HG03432 (cell line): ENCODE measurements at regions not wholly inside any gene's neighbourhood (a gene's known extent, or its start where the extent isn't known, plus 50 kb on each side); places are given as distances from the start of the nearest gene placed in this dataset.

Experiments
- ATAC-seq: cut with Tn5 transposase; IDR thresholded peaks from one replicate; pipeline ENCODE4 v1.9.1; 2021; ENCODE audit warnings: mild to moderate bottlenecking, moderate library complexity; ENCODE audit not compliant: unreplicated experiment

DNA sequence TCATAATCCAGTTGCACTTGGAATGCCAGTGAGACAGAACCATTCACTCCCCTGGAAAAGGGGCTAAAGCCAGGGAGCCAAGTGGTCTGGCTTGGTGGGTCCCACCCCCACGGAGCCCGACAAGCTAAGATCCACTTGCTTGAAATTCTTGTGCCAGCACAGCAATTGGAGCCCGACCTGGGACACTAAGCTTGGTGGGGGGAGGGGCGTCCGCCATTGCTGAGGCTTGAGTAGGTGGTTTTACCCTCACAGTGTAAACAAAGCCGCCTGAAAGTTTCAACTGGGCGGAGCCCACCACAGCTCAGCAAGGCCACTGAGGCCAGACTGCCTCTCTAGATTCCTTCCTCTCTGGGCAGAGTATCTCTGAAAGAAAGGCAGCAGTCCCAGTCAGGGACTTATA lies 200.7 kb upstream of the NPSR1 start:
- ATAC-seq: no peak

- ATAC-seq: no peak
Observed at GRCh38 chr7:34463830-34464229, 194.2 kb upstream of the NPSR1 start.

DNA sequence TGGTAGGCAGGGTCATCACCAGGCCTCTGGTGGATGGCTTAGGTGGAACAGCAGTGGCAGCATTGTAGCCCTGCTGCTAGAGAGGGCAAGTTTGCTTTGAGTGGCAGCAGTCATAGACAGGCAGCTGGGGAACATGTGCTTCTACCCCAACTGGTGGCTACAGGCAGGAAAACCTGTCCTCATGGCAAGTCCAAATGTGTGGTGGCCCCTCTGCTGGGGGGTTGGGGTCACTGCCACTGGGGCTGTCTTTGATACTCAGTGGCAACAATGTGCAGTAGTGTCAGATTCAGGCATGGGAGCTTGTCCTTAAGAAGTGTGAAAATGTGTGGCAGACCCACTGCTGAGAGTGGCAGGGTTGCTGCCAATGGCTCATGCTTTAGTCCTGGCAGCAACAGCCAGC lies 186.2 kb upstream of the NPSR1 start:
- ATAC-seq: no peak

DNA sequence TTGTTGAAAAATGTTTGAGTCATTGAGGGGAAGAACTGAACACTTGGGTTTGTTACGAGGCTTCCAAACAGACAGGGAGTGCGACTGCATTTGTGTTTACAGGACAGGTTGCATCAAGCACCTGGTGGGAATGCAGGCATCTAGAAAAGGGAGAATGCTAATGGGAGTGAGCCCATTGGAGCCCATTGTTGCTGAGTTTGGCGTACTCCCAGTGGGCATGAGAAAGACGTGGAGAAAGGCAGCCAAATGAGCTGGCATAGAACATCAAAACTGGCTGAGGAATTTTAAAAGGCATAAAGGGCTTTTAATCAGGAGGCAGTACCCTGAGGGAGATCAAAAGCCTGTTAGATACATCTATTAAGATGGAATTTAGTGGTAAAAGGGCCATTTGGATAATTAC lies 171.6 kb upstream of the NPSR1 start:
- ATAC-seq: no peak

- no peak for ATAC-seq
Observed at GRCh38 chr7:34487391-34488115, 170.5 kb upstream of the NPSR1 start.

DNA sequence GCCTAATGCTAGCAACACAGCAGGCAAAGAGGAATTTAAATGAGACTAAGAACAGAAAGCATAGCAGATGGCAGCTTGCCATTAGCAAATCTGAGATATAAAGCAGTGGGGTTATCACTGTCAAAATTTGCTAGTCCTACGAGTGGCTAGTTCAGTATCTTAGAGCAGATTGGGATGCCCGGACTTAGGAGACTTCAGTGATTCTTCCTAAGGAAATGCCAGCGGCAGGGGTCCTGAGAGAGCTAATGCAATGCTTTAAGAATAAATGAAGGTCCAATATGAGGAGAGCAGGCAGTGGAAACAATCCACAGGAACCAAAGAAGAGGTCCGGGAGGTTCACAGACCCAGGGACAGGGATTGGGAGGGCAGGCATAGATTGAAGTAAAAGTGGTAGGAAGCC lies 169.3 kb upstream of the NPSR1 start:
- ATAC-seq: no peak

DNA sequence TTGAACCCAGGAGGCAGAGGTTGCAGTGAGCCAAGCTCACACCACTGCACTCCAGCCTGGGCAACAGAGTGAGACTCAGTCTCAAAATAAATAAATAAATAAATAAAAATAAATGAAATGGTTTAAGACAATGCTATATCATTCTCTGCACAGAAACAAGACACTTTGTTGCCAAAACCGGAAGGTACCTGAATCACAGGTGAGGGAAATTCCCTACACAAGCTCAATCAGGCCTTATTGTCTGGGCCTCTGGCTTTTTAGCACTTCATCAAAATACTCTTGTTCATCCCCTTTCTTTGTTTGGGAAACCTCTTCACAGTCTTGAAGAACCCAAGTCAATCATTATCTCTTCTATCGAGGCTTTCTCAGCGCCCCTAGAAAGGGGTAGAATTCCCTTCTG lies 166.1 kb upstream of the NPSR1 start:
- no peak for ATAC-seq

DNA sequence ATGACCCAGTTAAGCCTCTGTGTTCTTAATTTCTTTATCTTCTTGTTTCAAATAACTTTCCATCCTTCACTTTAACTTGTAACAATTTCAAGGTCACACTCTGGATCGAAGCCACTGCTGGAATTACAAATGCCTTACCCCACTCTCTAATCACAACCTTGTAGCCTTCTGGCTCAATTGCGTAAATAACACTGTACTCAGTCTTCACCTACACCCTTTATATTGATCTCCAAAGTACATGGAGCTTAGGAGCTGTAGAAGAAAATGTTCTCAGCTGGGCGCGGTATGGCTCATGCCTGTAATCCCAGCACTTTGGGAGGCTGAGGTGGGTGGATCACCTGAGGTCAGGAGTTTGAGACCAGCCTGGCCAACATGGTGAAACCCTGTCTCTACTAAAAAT lies 164.3 kb upstream of the NPSR1 start:
- ATAC-seq: no peak

DNA sequence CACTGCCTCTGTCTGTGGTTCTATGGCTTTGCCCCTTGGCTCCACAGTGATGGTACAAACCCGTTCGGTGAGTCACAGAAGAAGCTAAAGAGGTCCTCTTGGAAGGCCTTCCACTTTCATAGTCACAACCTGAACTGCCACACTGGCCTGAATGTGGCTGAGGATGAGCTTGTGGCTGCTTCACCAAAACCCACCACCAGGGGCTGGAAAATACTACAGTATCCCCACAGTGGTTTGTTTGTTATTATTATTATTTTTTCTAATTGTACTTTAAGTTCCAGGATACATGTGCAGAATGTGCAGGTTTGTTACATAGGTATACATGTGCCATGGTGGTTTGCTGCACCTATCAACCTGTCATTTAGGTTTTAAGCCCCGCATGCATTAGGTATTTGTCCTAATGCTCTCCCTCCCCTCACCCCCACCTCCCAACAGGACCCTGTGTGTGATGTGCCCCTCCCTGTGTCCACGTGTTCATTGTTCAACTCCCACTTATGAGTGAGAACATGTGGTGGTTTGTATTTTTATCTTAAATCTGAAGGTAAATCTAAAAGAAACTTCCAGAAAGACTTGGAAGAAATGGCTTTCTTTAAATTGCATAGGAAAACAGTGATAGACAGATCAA lies 160.8 kb upstream of the NPSR1 start:
- ATAC-seq: no peak

DNA sequence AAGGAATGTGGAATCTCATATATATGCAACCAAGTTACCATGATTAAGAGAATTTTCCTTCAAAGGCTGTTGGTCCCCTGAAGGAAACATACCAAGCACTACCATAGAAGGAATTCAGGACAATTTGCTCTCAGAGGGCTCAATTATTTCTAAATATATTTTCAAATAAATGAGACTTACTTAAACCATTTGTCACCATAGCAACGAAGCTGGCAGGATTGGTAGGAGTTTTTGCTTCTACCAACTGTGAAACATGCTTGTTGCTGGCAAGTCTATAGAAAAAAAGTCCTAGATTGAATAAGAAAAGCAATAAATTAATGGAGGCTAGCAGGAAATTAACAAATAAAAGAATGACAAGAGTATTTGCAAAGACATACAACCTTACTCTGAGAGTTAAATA lies 156.9 kb upstream of the NPSR1 start:
- ATAC-seq: no peak

DNA sequence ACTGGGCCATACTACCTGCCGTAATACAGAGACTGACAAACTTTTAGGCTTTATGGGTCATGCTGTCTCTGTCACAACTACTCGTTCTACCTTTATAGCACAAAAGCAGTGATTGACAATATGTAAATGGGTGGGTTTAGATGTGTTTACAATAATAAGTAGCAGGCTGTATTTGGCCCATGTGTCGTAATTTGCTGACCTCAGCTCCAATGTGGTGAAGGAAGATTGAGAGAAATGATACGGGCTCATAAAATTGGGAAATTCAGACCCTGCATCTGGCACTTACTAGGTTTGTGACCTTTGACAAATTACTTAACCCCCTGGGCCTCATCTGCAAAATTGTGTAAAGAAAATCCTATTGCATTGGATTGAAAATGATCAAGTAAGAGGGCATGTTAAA lies 150.8 kb upstream of the NPSR1 start:
- no peak for ATAC-seq

GRCh38 chr7:34523226-34523918 lies 134.6 kb upstream of the NPSR1 start:
- no peak for ATAC-seq

GRCh38 chr7:34530259-34530658 lies 127.8 kb upstream of the NPSR1 start:
- no peak for ATAC-seq

GRCh38 chr7:34539003-34539402 lies 119.0 kb upstream of the NPSR1 start:
- ATAC-seq: no peak

DNA sequence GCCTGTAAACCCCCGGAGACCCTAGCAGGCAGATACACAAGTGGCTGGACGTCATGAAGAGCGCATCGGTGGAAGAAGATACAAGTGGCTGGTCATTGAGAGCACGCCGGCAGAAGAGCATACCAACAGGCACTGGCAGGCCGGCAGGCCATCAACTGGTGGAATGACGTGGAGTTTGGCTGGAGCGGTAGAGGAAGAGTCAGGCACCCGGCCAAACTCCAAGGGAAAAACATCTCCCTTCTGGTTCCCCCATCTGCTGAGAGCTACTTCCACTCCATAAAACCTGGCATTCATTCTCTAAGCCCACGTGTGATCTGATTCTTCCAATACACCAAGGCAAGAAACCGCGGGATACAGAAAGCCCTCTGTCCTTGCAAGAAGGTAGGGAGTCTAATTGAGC lies 113.4 kb upstream of the NPSR1 start:
- no peak for ATAC-seq

DNA sequence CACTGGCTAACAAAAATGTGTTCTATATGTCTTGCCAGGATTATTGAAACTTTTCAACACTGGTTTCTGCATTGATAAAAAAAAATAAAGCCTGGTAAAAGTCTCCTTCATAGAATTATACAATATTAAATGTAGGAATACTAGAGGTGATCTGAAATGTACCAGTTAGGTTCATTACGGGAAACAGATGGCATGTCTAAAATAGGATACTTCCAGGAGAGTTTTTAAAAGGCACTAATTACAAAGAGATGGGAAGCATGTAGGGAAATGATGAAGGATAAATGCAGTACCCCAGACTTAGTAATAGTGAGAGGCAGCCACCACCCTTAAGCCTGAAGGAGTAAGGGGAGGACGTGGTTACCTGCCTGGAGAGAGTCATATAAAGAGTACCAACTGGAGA lies 107.0 kb upstream of the NPSR1 start:
- no peak for ATAC-seq

- no peak for ATAC-seq
Observed at GRCh38 chr7:34552502-34552901, 105.5 kb upstream of the NPSR1 start.

DNA sequence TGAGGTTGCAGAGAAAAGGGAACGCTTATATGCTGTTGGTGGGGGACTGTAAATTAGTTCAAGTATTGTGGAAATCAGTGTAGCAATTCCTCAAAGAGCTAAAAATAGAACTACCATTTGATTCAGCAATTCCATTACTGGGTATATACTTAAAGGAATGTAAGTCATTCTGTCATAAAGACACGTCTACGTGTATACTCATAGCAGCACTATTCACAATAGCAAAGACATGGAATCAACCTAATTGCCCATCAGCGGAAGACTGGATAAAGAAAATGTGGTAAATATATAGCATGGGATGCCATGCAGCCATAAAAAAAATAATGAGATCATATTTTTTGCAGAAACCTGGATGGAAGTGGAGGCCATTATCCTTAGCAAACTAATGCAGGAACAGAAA lies 100.0 kb upstream of the NPSR1 start:
- ATAC-seq: no peak

DNA sequence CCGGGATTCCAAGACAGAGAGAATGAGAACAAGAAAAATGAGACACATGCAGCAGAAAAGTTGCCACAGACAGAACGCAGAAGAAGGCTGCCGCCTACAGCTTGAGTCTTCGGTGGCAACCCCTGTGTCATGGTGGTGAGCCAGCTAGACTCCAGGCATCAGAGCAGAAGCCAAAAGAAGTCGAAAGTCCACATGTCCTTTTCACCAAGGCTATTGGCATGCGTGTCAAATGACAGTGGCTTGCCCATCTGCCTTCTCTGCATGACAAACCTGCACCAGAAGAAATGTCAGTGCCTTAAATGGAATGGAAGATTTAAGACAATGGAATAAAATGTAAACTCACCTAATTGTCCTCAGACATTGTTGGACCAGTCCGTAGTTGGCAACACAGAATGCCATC lies 93.9 kb upstream of the NPSR1 start:
- ATAC-seq: no peak

GRCh38 chr7:34567906-34568305 lies 90.1 kb upstream of the NPSR1 start:
- ATAC-seq: no peak

DNA sequence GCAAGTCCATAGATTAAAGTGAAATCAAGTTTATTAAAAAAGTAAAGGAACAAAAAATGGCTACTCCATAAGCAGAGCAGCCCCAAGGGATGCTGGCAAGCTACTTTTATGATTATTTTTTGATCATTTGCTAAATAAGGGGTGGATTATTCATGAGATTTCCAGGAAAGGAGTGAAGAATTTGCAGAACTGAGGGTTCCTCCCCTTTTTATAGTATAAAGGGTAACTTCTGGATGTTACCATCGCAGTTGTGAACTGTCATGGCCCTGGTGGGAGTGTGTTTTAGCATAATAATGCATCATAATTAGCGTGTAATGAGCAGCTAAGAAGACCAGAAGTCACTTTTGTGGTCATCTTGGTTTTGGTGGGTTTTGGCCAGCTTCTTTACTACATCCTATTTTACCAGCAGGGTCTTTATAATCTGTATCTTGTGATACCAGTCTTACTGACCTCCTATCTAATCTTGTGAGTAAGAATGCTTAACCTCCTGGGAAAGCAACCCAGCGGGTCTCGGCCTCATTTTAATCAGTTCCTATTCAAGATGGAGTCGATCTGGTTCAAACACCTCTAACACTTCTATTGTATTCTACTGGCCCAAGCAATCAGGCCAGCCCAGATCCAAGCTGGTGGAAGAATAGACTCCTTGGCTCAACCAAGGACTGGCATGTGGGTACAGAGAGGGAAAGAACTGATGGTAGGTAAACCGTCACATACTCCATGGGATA lies 87.9 kb upstream of the NPSR1 start:
- no peak for ATAC-seq

GRCh38 chr7:34575006-34575405 lies 83.0 kb upstream of the NPSR1 start:
- ATAC-seq: no peak
